HG03520 (cell line): ENCODE measurements at regions not wholly inside any gene's neighbourhood (a gene's known extent, or its start where the extent isn't known, plus 50 kb on each side); places are given as distances from the start of the nearest gene placed in this dataset.

Experiments
- ATAC-seq: cut with Tn5 transposase; IDR thresholded peaks from one replicate; pipeline ENCODE4 v1.9.1; 2021; ENCODE audit warnings: mild to moderate bottlenecking, moderate library complexity; ENCODE audit not compliant: unreplicated experiment

DNA sequence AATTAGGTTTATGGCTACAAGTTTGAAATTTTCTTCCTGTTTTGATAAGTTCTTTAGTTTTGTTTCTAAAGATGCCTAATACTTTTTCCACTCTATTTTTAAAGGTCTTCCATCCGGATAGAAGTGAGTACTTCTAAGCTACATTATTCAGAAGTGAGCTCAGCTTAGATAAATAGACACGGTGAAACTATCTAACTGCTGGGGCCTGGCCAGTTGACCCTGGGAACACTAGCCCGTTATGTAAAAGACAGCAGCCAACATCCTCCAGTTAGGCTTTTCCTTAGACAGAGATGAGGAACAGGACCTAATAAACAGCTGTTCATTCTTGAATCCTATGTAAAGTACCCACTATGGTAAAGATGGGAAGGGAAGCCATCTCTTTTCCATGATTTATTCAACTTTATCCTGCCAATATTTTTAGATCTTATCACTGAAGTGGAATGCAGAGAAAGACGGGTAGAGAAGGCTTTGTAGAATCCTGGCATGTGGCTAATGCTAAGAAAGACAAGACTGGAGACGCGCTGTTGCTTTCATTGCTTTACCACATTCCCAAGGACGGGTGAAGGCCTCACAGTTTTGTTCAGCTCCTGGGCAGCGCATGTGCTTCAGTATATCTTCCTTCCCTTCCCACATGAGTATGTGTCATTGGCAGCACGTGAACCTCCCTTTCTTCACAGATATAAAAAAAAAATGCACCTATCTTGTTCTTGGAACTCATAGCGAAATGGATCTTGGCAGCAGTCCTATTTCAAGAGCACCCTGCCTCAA is 340.0 kb upstream of the MEOX2 start:
- no peak for ATAC-seq

DNA sequence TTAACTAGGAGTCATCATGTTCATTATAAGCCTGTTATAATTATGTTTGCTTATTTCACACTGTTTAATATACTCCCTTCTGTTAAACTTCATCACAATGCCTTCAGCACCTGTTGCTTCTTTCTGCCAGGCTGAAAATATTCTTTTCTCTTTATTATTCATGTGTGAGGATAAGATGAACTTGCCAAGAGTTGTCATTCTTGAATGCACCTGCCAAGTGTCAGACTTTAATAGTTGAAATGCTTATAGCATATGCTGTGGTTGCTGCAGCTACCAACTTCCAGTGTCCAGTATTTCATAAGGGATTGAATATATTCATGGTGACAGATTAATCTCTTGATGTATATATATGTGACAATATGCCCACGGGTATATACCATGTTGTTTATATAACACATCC is 339.2 kb upstream of the MEOX2 start:
- no peak for ATAC-seq

DNA sequence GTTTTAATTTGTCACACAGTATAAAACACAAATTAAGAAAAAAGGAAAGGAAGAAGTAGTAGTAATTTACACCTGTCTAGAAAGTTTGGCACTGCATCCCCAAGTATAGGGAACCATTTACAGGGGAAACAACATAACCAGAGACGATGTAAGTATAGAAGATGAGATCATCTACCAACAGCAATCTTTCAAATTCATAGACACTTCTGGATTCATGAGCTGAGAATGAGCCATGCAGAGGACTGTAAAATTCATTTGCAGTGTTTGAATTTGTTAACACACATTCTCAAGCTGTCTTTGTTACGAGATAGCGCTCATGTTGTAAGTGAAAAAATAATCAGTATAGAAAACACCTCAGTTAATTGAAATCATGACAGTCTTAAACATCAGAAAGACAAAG is 337.0 kb upstream of the MEOX2 start:
- no peak for ATAC-seq

DNA sequence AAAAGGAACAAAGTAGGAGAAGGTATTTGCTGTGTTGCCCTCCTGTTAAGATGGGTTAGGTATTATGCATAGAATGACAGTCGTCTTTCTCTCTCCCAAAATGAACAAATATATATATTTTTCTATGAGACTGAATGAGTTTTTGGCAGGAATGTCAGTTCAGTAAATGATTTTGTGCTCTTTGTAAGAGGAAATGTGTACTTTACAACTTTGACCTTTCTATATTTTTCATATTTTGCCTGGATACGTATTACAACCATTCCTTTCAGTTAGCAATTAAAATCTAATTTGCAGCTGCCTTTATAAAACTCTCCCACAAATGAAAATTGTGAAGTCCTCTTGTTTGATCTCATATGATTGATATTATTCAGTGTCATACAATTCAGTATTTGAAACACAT is 336.6 kb upstream of the MEOX2 start:
- ATAC-seq, result no peak

DNA sequence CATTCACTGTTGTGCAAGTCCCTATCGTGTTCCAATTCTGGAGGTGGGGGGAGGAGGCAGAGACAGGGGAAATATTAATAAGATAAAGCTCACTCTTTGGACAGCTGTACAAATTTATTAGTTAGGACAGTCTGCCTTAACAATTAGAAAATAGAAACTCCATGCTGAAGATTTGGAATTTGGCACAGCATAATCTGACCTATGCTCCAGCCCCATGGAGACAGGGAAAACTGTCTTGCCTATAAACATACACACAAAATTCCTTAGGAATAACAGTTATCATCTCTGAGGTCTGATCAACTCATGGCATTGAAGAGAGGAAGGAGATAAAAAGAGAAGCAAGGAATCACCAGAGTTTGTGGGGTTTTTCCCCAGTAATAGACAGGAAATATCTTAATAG is 335.4 kb upstream of the MEOX2 start:
- ATAC-seq, result no peak

DNA sequence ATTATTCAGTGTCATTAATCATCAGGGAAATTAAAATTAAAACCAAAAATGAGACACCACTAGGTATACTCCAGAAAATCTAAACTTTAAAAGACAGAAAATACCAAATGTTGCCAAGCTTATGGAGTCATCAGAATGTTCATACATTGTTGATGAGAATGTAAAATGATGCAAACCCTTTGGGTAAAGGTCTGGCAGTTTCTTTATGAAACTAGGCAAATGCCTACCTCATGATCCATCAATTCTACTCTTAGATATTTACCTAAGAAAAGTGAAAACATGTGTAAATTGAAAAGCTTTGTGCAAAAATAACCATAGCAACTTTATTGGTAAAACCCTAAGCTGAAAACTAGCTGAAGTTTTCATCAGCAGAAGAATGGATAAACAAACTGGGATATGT is 329.5 kb upstream of the MEOX2 start:
- ATAC-seq, result no peak

DNA sequence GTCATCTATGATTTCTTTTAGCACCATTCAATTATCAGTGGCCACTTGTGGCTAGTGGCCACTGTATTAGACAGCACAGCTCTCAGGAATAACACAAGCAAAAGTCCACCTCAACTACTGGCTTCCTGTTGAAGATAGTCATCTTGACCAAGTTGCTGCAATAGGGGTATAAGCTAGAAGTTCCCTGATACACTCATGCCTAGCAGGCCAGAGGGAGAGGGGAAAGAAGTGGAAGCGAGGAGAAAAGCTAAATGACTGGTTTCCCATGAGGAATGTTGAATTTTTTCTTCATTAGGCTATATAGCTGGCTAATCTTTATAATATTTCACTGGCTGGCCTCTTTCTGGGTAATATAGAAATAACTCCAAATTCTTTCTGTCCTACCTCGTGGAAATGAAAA is 327.5 kb upstream of the MEOX2 start:
- no peak for ATAC-seq

DNA sequence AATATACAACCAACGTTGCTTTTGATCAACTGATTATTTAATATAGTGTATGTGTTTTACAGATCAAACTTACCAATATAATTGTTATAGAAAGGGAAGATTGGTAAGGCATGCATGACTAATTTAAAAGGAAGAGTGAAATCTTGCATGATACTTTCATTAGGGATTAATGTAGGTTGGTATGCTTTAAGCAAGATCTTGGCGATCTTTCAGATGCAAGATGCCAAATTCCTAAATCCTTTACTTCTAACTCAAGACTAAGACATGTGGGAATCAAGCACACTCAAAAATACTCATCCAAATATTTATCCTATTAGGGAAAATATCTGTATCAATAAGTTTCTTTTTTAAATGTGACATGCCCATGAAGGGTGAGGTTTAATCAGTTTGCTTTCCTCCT is 321.4 kb upstream of the MEOX2 start:
- no peak for ATAC-seq

DNA sequence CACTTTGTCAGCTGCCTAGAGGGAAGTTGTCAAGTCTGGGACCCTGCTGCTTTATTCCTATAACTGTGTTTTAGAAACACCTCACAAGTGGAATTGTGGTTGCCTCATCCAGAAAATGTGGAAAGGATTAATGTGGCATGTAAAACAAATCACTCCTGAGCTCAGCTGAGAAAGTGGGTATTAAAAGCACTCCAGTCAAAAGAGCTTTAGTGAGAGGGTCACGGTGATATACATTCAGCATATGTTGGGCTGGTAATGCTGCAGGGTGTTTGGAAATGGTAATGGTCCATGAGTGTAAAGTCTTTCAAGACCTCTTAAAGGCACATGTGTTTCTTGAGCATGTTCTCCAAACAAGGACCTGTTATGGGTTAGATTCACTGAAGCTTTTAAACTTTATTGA is 318.2 kb upstream of the MEOX2 start:
- no peak for ATAC-seq

DNA sequence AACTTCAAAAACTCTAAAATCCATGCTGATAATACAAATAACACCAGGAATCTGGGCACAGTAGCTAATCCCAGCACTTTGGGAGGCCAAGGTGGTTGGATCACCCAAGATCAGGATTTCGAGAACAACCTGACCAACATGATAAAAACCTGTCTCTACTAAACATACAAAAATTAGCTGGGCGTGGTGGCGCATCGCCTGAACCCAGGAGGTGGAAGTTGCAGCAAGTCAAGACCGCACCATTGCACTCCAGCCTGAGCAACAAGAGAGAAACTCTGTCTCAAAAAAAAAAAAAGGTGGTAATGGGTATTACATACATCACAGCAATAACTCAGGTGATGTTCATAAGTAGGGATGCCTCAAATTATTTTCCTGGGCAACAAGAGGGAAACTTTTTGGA is 315.0 kb upstream of the MEOX2 start:
- no peak for ATAC-seq

DNA sequence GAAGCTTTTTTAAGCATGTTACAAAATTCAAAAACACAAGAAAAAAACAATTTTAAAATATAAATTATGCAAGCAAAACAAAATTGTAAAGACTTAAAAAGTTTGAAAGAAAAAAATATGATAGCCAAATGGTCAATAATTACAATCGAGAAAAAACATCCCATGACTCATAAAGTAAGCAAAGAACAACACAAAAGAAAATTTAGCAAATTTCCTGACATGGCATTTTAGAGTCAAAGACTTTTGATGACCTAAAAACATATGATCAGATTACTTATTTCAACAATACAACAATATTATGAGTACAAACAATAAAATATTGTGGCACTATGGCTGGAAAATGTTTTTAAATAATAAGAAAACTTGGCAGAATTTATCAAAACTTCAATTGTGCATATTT is 312.1 kb upstream of the MEOX2 start:
- no peak for ATAC-seq

DNA sequence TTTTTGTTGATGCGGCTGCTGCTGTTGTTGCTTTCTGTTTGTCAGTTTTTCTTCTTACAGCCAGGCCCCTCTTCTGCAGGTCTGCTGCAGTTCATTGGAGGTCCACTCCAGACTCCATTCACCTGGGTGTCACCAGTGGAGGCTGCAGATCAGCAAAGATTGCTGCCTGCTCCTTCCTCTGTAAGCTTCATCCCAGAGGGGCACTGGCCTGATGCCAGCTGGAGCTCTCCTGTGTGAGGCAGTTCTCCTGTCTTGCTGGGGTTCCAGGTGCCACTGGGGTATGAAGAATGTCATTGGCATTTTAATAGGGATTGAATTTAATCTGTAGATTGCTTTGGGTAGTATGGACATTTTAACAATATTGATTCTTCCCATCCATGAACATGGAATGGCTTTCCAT is 308.5 kb upstream of the MEOX2 start:
- ATAC-seq, result no peak

DNA sequence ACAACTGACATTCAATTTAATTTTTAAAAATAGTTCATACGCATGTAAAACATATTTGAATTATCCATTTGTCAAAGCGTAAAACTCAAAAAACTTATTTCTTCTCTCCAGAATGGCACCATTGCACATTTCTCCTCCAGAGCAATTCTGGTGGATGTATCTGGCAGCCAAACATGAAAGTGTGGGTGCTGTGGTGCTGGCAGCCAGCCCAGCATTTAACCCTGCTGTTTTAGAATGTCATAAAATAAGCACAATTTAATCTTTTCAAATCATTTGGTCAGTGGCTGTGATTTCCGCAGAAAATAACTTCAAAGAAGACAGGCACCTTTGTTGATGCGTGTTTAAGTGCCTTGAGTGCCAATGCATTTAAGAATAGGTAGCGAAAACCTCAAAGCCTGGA is 302.7 kb upstream of the MEOX2 start:
- ATAC-seq, result no peak

DNA sequence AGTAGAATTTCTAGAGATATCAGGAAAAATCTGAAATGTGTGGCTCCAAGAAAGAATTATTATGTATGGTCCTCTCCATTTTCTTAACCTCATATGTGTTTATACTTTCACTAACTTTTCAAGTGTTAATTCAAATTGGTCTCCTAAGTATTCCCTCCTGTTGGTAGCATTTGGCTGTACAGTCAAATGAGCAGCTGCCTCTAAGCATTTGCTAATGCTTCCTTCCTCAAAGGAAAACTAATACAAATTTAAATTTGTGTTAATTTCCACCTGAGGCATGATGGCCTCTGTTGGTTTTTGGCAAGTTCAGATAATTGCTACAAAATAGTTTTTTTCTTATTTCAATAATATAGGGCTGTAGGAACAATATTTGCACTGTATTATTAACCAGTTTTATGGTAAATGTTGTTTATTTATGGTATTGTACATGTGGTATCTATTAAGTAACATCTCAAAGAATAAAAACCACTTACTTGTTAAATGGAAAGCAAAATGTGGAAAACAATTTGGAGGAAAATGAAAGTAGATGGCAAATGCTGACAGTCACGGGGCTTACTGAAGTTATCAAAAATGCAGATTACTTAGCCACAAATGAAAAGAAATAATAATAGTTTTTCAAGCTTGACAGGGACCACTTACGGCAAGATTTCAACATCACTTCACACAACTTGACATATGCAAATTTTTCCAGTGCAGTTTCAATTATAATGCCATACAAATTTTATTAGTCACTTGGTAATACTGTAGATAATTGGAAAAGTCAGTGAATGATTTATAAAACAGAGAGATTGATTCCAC is 299.3 kb upstream of the MEOX2 start:
- no peak for ATAC-seq

DNA sequence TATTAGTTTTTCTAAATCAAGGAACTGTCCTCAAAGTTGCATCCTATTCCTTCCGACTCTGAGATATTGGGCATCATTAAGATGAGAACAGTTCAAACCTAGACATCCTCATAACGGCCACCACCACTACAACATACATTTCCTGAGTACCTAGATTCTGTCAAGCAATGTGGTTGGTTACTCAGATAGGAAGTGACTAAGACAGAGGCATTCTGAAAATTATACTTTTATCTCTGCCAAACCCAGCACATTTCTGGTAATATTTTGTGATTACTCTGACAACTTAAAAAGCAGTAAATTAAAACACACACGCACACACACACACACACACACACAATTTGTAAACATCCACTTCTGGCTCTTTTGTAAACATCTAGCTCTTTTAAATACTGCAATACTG is 291.2 kb upstream of the MEOX2 start:
- ATAC-seq, result no peak

DNA sequence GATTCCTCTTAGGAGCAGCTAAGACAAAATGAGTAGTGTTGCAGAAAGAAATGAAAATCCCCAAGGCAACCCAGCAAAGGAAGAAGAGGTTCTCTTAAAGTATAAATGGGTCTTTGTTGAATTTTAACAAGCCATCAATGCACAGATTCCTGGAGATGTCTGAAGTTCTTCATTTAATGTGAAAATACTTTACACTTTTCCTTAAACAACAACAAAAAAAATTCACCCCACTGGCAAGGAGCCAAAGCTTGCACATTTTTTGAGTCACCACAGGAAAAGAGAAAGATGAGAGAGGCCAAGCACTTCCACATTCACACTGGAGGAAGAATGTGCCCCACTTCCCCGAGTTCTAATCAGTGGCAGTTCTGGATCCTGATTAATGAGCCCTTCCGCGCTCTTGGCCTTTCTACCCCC is 286.4 kb upstream of the MEOX2 start:
- ATAC-seq, result no peak

DNA sequence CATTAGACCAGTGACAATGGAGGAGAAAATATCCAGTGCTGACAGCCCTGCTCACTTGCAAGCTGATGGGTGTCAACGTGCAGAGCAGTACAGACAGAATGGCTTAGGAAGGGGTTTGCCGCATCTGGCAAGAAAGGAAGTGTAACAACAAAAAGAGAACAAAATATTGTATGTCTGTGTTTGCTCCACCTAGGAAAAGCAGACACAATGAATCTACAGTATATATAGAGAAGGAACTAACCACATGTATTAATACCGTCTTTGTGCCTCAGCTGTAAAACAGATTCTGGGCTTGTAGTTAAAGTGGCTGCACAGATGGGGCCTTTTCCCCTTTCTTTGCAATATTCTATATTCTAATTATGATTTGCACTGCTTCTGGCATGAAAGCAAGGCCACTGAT is 281.1 kb upstream of the MEOX2 start:
- no peak for ATAC-seq

DNA sequence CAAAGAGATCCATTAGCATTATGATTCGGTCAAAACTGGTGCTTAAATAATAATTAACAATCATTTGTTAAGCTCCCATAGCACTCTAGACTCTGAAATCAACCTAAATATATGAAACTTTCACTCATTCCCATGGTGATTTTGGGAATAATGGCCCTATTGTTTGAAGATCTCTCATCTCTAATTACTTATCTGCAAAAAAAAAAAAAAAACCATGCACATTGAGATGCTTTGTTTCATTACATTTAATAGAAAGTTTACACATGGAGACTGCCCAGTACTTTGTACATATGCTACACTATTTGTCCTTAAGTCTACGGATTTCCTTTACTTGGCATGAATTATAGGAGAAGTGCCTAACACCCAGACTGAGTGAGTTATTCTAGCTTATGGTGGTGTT is 280.6 kb upstream of the MEOX2 start:
- ATAC-seq, result no peak

DNA sequence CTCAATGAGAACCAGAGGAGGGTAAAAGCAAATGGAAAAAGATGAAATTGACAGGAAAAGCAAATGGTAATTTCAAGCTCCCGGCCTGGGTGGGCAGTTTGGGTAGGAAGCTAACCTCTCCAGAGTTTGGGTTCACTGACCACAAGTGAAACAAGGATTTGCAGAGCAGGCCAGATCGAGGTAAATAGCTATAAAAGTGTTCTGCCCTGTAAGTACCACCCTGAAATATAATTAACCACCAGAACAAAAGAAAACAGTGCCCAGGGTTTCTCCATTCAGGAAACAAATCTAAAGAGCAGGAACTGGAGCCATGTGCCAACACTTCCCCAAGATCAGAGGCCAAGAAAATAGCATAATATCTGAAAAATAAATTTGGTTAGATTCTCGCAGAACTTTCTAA is 276.7 kb upstream of the MEOX2 start:
- ATAC-seq, result no peak

DNA sequence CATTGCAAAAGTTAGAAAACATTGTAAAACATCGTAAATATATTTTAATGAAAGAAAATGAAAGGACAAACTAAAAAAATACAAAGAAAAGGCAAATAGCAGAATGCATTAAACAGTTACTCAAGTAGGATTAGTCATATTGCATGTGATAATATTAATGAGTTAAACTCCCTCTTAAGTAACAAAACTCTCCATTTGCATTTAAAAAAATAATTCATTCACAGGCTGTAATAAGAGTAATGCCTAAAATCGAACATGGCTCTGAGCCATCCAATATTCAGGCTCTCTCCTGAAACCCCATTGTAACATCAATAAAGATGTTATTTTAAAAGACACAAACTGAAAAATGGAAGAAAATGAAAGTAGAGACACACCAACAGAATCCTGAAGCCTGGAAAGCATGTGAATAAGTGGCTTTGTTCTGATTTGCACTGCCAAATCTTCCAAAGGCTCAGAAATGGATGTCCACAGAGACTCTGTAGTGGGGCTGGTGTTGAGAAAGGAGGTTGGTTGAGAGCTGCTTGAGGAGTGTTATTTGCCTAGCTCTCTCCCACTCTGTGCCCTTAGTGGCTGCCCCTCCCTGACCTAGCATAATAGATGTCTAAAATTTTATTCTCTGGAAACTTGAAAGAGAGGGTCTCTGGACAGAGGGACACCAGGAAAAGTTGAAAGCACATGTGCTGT is 268.3 kb upstream of the MEOX2 start:
- ATAC-seq, result no peak

DNA sequence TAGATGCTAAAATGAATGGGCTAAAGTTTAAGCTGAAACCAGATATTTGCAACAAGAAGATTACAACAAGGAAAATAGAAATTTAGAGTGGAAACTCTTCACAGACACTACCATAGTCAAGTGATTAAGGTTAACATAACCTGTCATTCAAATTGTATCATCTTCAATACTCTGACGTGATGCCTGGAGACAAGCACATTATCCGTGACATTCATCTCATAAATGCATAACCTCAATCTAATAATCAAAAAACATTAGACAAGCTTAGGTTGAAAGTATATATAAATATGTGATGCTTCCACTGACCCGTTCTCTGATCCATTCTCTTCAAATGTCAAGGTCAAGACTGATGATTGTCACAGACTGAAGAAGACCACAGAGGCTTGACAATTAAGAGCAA is 263.8 kb upstream of the MEOX2 start:
- no peak for ATAC-seq

DNA sequence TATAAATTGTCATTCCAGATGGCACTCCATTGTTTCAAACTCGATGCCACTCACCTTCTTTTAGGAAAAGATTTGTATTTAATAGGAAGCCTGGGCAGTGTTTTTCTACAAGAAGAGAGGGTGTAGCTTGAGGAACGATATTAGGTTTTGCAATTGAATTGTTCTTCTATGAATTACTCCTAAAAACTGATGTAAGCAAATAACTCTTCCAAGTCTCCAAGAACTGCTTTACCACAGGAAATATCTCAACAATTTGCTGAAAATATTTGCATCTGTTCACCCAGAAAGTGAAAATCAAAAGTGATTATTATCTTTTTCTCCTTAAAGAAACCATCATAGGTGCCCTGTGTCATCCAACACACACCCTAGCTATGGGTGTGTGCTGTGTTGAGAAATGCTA is 261.3 kb upstream of the MEOX2 start:
- no peak for ATAC-seq
